KOPT-K1 (cell line): ENCODE measurements at regions not wholly inside any gene's neighbourhood (a gene's known extent, or its start where the extent isn't known, plus 50 kb on each side); places are given as distances from the start of the nearest gene placed in this dataset.

Experiments
- H3K27ac ChIP-seq: fragments of 200-600 bp; sonication (generic); 2 replicates; pipeline ENCODE4 v1.5.1; 2016; ENCODE audit warnings: antibody characterized with exemption, mild to moderate bottlenecking, low read depth, low read length; ENCODE audit not compliant: poor library complexity, severe bottlenecking
- H3K36me3 ChIP-seq: fragments of 200-600 bp; sonication (generic); 2 replicates; pipeline ENCODE4 v1.5.1; 2017; ENCODE audit warnings: antibody characterized with exemption, mild to moderate bottlenecking, low read length, moderate library complexity; ENCODE audit not compliant: insufficient read depth
- H3K9me3 ChIP-seq: fragments of 200-600 bp; sonication (generic); 2 replicates; pipeline ENCODE4 v1.5.1; 2017; ENCODE audit warnings: antibody characterized with exemption, low read length, mild to moderate bottlenecking; ENCODE audit not compliant: insufficient read depth, poor library complexity, severe bottlenecking

GRCh38 chr9:117528225-117528624, 113.4 kb upstream of the ASTN2 start:
- Histone ChIP-seq H3K27ac (no peak overlapping the region), H3K36me3 (no peaks in the 10 kb centered on the region)

GRCh38 chr9:117526674-117527073, 111.8 kb upstream of the ASTN2 start:
- no peaks in the 10 kb centered on the region for H3K9me3 ChIP-seq
- no peak overlapping the region for H3K27ac ChIP-seq
- H3K36me3 ChIP-seq = no peaks in the 10 kb centered on the region

More at GRCh38 chr9:117528225-117528624, 113.4 kb upstream of the ASTN2 start:
- no peaks in the 10 kb centered on the region for H3K9me3 ChIP-seq

- no peak overlapping the region for H3K27ac ChIP-seq
- no peaks in the 10 kb centered on the region for H3K36me3 ChIP-seq
- no peaks in the 10 kb centered on the region for H3K9me3 ChIP-seq
Measured at GRCh38 chr9:117523531-117524153, 108.8 kb upstream of the ASTN2 start.

GRCh38 chr9:117521293-117521692, 106.4 kb upstream of the ASTN2 start:
- Histone ChIP-seq H3K36me3 (no peaks in the 10 kb centered on the region), H3K27ac (no peak overlapping the region), H3K9me3 (no peaks in the 10 kb centered on the region)

GRCh38 chr9:117516676-117517632, 102.1 kb upstream of the ASTN2 start:
- Histone ChIP-seq H3K27ac (no peak overlapping the region), H3K9me3 (no peaks in the 10 kb centered on the region), H3K36me3 (no peaks in the 10 kb centered on the region)

GRCh38 chr9:117511852-117512481, 97.1 kb upstream of the ASTN2 start:
- Histone ChIP-seq H3K36me3 (no peaks in the 10 kb centered on the region), H3K27ac (no peak overlapping the region), H3K9me3 (no peaks in the 10 kb centered on the region)

- Histone ChIP-seq H3K9me3 (peaks cover 14% of the 10 kb centered on the region), H3K36me3 (no peaks in the 10 kb centered on the region), H3K27ac (peak overlapping the region; percentile 57)
Measured at GRCh38 chr9:117496307-117496706, 81.5 kb upstream of the ASTN2 start.

- H3K27ac ChIP-seq = peak overlapping the region; percentile 57
- H3K9me3 ChIP-seq = peaks cover 14% of the 10 kb centered on the region
- H3K36me3 ChIP-seq = no peaks in the 10 kb centered on the region
Measured at GRCh38 chr9:117494401-117495090, 79.7 kb upstream of the ASTN2 start.

GRCh38 chr9:117492476-117492875, 77.6 kb upstream of the ASTN2 start:
- Histone ChIP-seq H3K27ac (no peak overlapping the region), H3K36me3 (no peaks in the 10 kb centered on the region), H3K9me3 (peaks cover 6% of the 10 kb centered on the region)

GRCh38 chr9:117491491-117491890, 76.6 kb upstream of the ASTN2 start:
- Histone ChIP-seq H3K27ac (no peak overlapping the region), H3K9me3 (no peaks in the 10 kb centered on the region), H3K36me3 (no peaks in the 10 kb centered on the region)

- Histone ChIP-seq H3K36me3 (no peaks in the 10 kb centered on the region), H3K27ac (no peak overlapping the region), H3K9me3 (no peaks in the 10 kb centered on the region)
Measured at GRCh38 chr9:117490199-117490598, 75.3 kb upstream of the ASTN2 start.

- Histone ChIP-seq H3K36me3 (no peaks in the 10 kb centered on the region), H3K9me3 (no peaks in the 10 kb centered on the region), H3K27ac (no peak overlapping the region)
Measured at GRCh38 chr9:117488659-117489058, 73.8 kb upstream of the ASTN2 start.

GRCh38 chr9:117487555-117488175, 72.8 kb upstream of the ASTN2 start:
- Histone ChIP-seq H3K36me3 (no peaks in the 10 kb centered on the region), H3K27ac (no peak overlapping the region), H3K9me3 (no peaks in the 10 kb centered on the region)

GRCh38 chr9:117486426-117486825, 71.6 kb upstream of the ASTN2 start:
- H3K27ac ChIP-seq = no peak overlapping the region
- H3K9me3 ChIP-seq = no peaks in the 10 kb centered on the region
- no peaks in the 10 kb centered on the region for H3K36me3 ChIP-seq
